ENCODE measurements at regions not wholly inside any gene's neighbourhood (a gene's known extent, or its start where the extent isn't known, plus 50 kb on each side); places are given as distances from the start of the nearest gene placed in this dataset.

GRCh38 chr6:23388086-23388783 lies 737.8 kb upstream of the NRSN1 start:
- TF ChIP-seq FOSL2 (IDR thresholded peaks at IDR 0.05) (no peak), FOSL2 (CRISPR knock-in tag; IDR thresholded peaks at IDR 0.05) (no peak), PBX3 (IDR thresholded peaks at IDR 0.05) (no peak), USF2 (IDR thresholded peaks at IDR 0.05) (no peak), SMC3 (IDR thresholded peaks at IDR 0.05) (no peak), CTCF (IDR thresholded peaks at IDR 0.05) (no peak), MYC (IDR thresholded peaks at IDR 0.05; ENCODE audit: borderline replicate concordance, low read length) (no peak), POLR2A (IDR thresholded peaks at IDR 0.05; ENCODE audit: low read length) (no peak), BHLHE40 (IDR thresholded peaks at IDR 0.05; ENCODE audit: low read depth, low read length) (no peak), KDM1A (IDR thresholded peaks at IDR 0.05; ENCODE audit: low read depth) (no peak), MAX (IDR thresholded peaks at IDR 0.05) (no peak), ESRRA (IDR thresholded peaks at IDR 0.05; ENCODE audit: borderline replicate concordance, low read length) (no peak), RCOR1 (IDR thresholded peaks at IDR 0.05; ENCODE audit: low read depth, low read length) (no peak)

Data from A549 (cell line).